Transverse colon (tissue), 3 donors: ENCODE measurements at regions not wholly inside any gene's neighbourhood (a gene's known extent, or its start where the extent isn't known, plus 50 kb on each side); places are given as distances from the start of the nearest gene placed in this dataset.

Experiments
- EP300 ChIP-seq: sonication (generic); formaldehyde crosslinking; IDR thresholded peaks from one replicate; pipeline ENCODE4 v1.6.1; 2017; ENCODE audit warnings: antibody characterized with exemption, low read depth
- POLR2A ChIP-seq: fragments of 450-650 bp; IDR thresholded peaks from one replicate; pipeline ENCODE4 v1.6.1; 2016; ENCODE audit warnings: antibody characterized with exemption, mild to moderate bottlenecking, moderate library complexity
- TF ChIP-seq, protein P1 (sequence below), 5 experiments: fragments of 200-600 bp in 3 of 5; fragments of 450-650 bp in 2 of 5; sonication (generic) in 3 of 5; IDR thresholded peaks; 1 replicate in 2 of 5; 2 replicates in 3 of 5; pipeline ENCODE4 v1.5.1; 2016 to 2017; ENCODE audit warnings: antibody characterized with exemption in 5 of 5, inconsistent platforms in 3 of 5, mild to moderate bottlenecking in 2 of 5, moderate library complexity in 1 of 5

DNA sequence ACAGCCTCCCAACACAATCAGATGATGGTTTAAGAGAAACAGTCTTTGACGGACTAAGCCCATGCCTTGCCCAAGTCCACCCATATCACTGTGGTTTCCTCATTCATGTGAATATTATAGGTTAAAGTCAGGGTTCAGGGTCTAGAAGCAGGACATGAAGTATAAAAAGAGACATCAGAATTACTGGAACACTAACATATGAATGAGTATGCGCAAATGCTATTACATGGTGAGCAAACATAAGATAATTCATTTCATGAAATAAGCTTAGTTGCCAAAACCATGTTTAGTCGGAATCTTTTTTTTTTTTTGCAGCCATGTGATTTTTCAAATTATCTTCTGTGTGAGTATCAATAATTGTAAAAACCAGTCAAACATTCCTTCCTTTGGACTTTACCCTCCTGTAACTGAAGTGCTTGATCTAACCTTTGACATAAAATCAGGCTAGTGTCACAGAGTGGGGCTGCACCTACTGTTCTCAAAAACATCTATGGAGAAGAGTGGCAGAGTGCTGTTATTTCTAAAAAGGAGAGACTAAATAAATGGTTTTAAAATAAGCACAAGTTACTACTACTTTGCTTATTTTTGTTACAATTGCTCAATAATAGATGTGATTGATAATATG, 84.9 kb upstream of the NRIP1 start:
- TF ChIP-seq, protein P1, sequence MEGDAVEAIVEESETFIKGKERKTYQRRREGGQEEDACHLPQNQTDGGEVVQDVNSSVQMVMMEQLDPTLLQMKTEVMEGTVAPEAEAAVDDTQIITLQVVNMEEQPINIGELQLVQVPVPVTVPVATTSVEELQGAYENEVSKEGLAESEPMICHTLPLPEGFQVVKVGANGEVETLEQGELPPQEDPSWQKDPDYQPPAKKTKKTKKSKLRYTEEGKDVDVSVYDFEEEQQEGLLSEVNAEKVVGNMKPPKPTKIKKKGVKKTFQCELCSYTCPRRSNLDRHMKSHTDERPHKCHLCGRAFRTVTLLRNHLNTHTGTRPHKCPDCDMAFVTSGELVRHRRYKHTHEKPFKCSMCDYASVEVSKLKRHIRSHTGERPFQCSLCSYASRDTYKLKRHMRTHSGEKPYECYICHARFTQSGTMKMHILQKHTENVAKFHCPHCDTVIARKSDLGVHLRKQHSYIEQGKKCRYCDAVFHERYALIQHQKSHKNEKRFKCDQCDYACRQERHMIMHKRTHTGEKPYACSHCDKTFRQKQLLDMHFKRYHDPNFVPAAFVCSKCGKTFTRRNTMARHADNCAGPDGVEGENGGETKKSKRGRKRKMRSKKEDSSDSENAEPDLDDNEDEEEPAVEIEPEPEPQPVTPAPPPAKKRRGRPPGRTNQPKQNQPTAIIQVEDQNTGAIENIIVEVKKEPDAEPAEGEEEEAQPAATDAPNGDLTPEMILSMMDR (IDR thresholded peaks at IDR 0.05): no peak
- TF ChIP-seq POLR2A (no peak), EP300 (no peak)
